Psoas muscle (tissue), 7 donors: ENCODE measurements at regions not wholly inside any gene's neighbourhood (a gene's known extent, or its start where the extent isn't known, plus 50 kb on each side); places are given as distances from the start of the nearest gene placed in this dataset.

Experiments
- ATAC-seq, 4 donors: fragments of 200-7000 bp; cut with Tn5 transposase; one replicate each; pipeline ENCODE4 v1.9.1; 2020; ENCODE audit warnings: moderate library complexity in 3 of 4, mild to moderate bottlenecking in 2 of 4
- DNase-seq, 2 donors: peaks; one replicate each; pipeline ENCODE4 v3.0.0-alpha.2; 2020
- H3K27ac ChIP-seq: fragments of 200-600 bp; one replicate; pipeline ENCODE4 v1.8.0; 2022
- H3K27me3 ChIP-seq, 3 donors: fragments of 200-600 bp in 1 of 3; one replicate each; pipeline versions ENCODE4 v1.6.1 to v1.8.0; 2013 to 2022; ENCODE audit warnings: low read length in 2 of 3, mild to moderate bottlenecking in 2 of 3, moderate library complexity in 1 of 3; ENCODE audit not compliant: insufficient read depth in 3 of 3
- H3K36me3 ChIP-seq, 2 donors: fragments of 200-600 bp in 1 of 2; one replicate each; pipeline versions ENCODE4 v1.6.1 to v1.8.0; 2013 to 2022; ENCODE audit warnings: low read depth in 1 of 2, mild to moderate bottlenecking in 1 of 2, moderate library complexity in 1 of 2; ENCODE audit not compliant: insufficient read depth in 1 of 2
- H3K4me1 ChIP-seq: fragments of 200-600 bp; one replicate; pipeline ENCODE4 v1.8.0; 2022
- H3K4me3 ChIP-seq: fragments of 200-600 bp; one replicate; pipeline ENCODE4 v1.8.0; 2022; ENCODE audit warnings: mild to moderate bottlenecking
- H3K9me3 ChIP-seq: fragments of 200-600 bp; one replicate; pipeline ENCODE4 v1.8.0; 2022
- WGBS, 3 donors: extraction: QIAGEN DNeasy Blood & Tissue Kit; methylation state at CpG; one replicate each; pipeline versions ENCODE4 v1.1.6 to v1.1.7; 2013; 5-methylcytosine and 5-hydroxymethylcytosine counted together
- intact Hi-C, 2 donors: fragments of 100-400 bp; cut with DNase I; formaldehyde crosslinking; loops; one replicate each; pipeline versions ENCODE4 v1.11.0 to v1.14.2; 2022
- TF ChIP-seq, protein P1 (sequence below): fragments of 200-600 bp; IDR thresholded peaks from one replicate; pipeline ENCODE4 v1.8.0; 2022; ENCODE audit warnings: antibody characterized with exemption
- donor health status: healthy with polysubstance abuse.
- donor health status: DM: no; HTN: no; CAD: no; lungs with moderate emphysema.
- donor health status: Bipolar disorder and iron deficiency.
- donor health status: healthy.
- donor health status: DM: yes; HTN: yes; CAD: no.
- donor health status: DM: no; HTN: no; CAD: no.
- donor health status: DM: yes; HTN: yes; CAD: no.

- TF ChIP-seq, protein P1, sequence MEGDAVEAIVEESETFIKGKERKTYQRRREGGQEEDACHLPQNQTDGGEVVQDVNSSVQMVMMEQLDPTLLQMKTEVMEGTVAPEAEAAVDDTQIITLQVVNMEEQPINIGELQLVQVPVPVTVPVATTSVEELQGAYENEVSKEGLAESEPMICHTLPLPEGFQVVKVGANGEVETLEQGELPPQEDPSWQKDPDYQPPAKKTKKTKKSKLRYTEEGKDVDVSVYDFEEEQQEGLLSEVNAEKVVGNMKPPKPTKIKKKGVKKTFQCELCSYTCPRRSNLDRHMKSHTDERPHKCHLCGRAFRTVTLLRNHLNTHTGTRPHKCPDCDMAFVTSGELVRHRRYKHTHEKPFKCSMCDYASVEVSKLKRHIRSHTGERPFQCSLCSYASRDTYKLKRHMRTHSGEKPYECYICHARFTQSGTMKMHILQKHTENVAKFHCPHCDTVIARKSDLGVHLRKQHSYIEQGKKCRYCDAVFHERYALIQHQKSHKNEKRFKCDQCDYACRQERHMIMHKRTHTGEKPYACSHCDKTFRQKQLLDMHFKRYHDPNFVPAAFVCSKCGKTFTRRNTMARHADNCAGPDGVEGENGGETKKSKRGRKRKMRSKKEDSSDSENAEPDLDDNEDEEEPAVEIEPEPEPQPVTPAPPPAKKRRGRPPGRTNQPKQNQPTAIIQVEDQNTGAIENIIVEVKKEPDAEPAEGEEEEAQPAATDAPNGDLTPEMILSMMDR, result no peak
- DNase-seq, result no peak
- Histone ChIP-seq H3K36me3 (no peaks in the 10 kb centered on the region), H3K4me1 (no peaks in the 10 kb centered on the region), H3K27me3 (no peaks in the 10 kb centered on the region), H3K9me3 (peaks cover 2% of the 10 kb centered on the region), H3K4me3 (no peak overlapping the region), H3K27ac (no peak overlapping the region)
- 65 to 70% (median 66%) methylated on average over 7 of the region's 7 CpGs for WGBS, 3 donors
- intact Hi-C loops, result no loop called here
- ATAC-seq, result no peak
Measured at GRCh38 chr6:156146891-156147290, 630.3 kb upstream of the ARID1B start.

- Histone ChIP-seq H3K9me3 (no peaks in the 10 kb centered on the region), H3K4me1 (no peaks in the 10 kb centered on the region), H3K36me3 (no peaks in the 10 kb centered on the region), H3K27me3 (no peaks in the 10 kb centered on the region), H3K27ac (no peak overlapping the region), H3K4me3 (no peak overlapping the region)
- WGBS, 3 donors, result 70 to 82% (median 74%) methylated on average over 6 of the region's 6 CpGs
- DNase-seq (no peak), ATAC-seq (no peak)
- TF ChIP-seq, protein P1, result no peak
- intact Hi-C loops, result no loop called here
Measured at GRCh38 chr6:156131221-156131903, 645.8 kb upstream of the ARID1B start.

DNA sequence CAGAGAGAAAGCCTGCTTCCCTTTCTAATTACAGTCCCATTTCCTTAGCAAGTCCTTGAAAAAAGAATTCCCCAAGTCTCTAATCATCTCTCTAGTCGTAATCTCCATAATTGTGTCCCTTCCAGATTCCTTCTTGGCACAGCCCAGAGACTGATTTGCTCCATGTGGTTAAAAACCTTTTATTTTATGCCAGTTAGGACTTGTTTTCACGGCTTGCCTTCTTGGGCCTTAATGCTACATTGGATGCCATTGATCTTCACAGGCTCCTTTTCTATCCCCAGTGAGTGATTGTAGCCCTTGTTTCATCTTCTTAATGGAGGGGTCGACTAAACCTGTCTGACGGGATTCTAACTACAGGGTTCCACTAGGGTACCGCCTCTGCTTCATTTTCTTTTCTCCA lies 650.6 kb upstream of the ARID1B start:
- 60 to 63% (median 62%) methylated on average over 5 of the region's 5 CpGs for WGBS, 3 donors
- H3K27ac ChIP-seq, result no peak overlapping the region
- intact Hi-C loops, result no loop called here
- H3K9me3 ChIP-seq, result no peaks in the 10 kb centered on the region
- H3K36me3 ChIP-seq, result no peaks in the 10 kb centered on the region
- H3K4me1 ChIP-seq, result no peaks in the 10 kb centered on the region
- no peak overlapping the region for H3K4me3 ChIP-seq
- TF ChIP-seq, protein P1, result no peak
- no peak for DNase-seq
- no peaks in the 10 kb centered on the region for H3K27me3 ChIP-seq
- no peak for ATAC-seq

GRCh38 chr6:156125844-156126243 lies 651.3 kb upstream of the ARID1B start:
- DNase-seq, result no peak
- Histone ChIP-seq H3K27me3 (no peaks in the 10 kb centered on the region), H3K4me1 (no peaks in the 10 kb centered on the region), H3K4me3 (no peak overlapping the region), H3K36me3 (no peaks in the 10 kb centered on the region), H3K9me3 (no peaks in the 10 kb centered on the region), H3K27ac (no peak overlapping the region)
- WGBS, 3 donors, result 56 to 71% (median 66%) methylated on average over 2 of the region's 2 CpGs
- no peak for ATAC-seq
- TF ChIP-seq, protein P1, result no peak
- intact Hi-C loops, result no loop called here

DNA sequence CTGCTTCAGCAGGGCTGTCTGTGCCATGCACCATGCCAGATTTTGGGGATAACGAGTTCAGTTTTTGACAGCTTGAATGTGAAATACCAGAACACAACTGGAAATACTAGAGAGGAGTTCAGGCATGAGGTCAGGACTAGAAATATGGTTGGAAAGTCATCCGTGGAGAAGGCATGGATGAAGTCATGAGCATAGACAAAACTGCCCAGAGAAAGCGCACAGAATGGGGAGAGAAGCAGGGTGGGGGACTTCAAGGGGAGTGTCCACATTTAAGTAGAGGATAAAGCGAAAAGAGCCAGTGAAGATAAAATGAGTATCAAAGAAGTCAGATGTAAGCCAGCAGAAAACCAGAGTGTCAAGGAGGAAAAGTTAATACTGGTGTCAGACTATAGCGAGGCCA lies 653.4 kb upstream of the ARID1B start:
- 77 to 89% (median 80%) methylated on average over 5 of the region's 5 CpGs for WGBS, 3 donors
- H3K4me3 ChIP-seq, result no peak overlapping the region
- H3K27me3 ChIP-seq, result no peaks in the 10 kb centered on the region
- H3K9me3 ChIP-seq, result no peaks in the 10 kb centered on the region
- TF ChIP-seq, protein P1, result no peak
- DNase-seq (no peak), ATAC-seq (no peak)
- no peaks in the 10 kb centered on the region for H3K36me3 ChIP-seq
- H3K4me1 ChIP-seq, result no peaks in the 10 kb centered on the region
- no peak overlapping the region for H3K27ac ChIP-seq
- intact Hi-C loops, result no loop called here
